GM12873 (cell line): ENCODE measurements at regions not wholly inside any gene's neighbourhood (a gene's known extent, or its start where the extent isn't known, plus 50 kb on each side); places are given as distances from the start of the nearest gene placed in this dataset.

Experiments
- TF ChIP-seq, protein P1 (sequence below): IDR thresholded peaks from 2 replicates; pipeline ENCODE4 v1.5.1; 2012; ENCODE audit warnings: low read depth, mild to moderate bottlenecking, moderate library complexity, low read length, control low read depth; ENCODE audit not compliant: insufficient read depth; ENCODE audit errors: missing control alignments

GRCh38 chr2:78585871-78586270 is 439.6 kb upstream of the REG3G start:
- TF ChIP-seq, protein P1, sequence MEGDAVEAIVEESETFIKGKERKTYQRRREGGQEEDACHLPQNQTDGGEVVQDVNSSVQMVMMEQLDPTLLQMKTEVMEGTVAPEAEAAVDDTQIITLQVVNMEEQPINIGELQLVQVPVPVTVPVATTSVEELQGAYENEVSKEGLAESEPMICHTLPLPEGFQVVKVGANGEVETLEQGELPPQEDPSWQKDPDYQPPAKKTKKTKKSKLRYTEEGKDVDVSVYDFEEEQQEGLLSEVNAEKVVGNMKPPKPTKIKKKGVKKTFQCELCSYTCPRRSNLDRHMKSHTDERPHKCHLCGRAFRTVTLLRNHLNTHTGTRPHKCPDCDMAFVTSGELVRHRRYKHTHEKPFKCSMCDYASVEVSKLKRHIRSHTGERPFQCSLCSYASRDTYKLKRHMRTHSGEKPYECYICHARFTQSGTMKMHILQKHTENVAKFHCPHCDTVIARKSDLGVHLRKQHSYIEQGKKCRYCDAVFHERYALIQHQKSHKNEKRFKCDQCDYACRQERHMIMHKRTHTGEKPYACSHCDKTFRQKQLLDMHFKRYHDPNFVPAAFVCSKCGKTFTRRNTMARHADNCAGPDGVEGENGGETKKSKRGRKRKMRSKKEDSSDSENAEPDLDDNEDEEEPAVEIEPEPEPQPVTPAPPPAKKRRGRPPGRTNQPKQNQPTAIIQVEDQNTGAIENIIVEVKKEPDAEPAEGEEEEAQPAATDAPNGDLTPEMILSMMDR, result no peak

- TF ChIP-seq, protein P1, result no peak
Observed at GRCh38 chr2:78586316-78586715, 439.2 kb upstream of the REG3G start.

- TF ChIP-seq, protein P1, result no peak
Observed at GRCh38 chr2:78589871-78590270, 435.6 kb upstream of the REG3G start.

GRCh38 chr2:78592491-78592890 is 433.0 kb upstream of the REG3G start:
- TF ChIP-seq, protein P1, result no peak

GRCh38 chr2:78601113-78601512 is 424.4 kb upstream of the REG3G start:
- TF ChIP-seq, protein P1, result no peak

DNA sequence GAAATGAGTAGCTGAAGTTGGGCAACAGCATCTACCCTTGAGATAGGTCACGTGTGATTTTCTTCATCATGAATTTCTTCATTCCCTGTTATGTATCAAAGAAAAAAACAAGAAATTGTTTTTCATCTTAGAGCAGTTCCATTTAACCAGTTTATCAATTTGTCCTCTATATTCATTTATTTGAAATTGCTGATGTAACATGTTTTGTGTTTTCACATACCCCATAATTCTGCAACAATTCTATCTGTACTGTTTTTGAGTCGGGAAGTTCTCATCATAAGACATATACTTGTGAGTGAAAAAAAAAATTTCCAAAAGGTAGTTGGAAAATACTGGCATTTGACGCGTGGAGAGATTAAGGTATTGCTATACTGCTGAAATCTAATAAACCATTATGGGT is 422.6 kb upstream of the REG3G start:
- TF ChIP-seq, protein P1, result no peak

DNA sequence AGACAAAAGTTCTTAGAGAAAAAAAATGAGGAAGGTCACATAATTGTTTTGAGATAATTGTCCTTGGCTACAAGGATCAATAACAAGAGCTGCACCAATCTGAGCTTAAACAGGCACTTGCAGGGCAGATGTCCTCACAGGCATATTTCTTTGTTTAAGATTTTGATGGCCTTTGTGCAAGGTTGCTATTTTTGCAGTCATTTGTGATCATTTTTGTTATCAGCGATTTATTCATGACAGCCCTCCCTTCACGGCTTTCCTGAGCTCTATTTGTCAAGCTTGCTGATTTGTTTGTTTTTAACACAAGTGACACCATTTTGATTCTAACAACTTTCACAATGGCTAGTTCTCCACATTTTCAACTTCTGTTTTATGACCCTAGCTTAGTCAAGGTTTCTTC is 418.6 kb upstream of the REG3G start:
- TF ChIP-seq, protein P1, result no peak
